Transverse colon (tissue), 4 donors: ENCODE measurements at regions not wholly inside any gene's neighbourhood (a gene's known extent, or its start where the extent isn't known, plus 50 kb on each side); places are given as distances from the start of the nearest gene placed in this dataset.
"Not testable (repeated sequence)": the region's sequence is repeated elsewhere in the genome, so short reads cannot be mapped to it uniquely, and the experiment has no call there.

ENCODE experiments used
- DNase-seq: peaks from one replicate; pipeline ENCODE4 v3.0.0-alpha.2; 2019
- H3K27ac ChIP-seq, 4 donors: fragments of 200-600 bp; sonication (generic); 2 replicates each; pipeline ENCODE4 v1.5.1; 2016 to 2018; ENCODE audit warnings: inconsistent platforms in 4 of 4
- H3K27me3 ChIP-seq: fragments of 200-600 bp; sonication (generic); 2 replicates; pipeline ENCODE4 v1.5.1; 2017; ENCODE audit warnings: inconsistent platforms
- H3K36me3 ChIP-seq, 4 donors: fragments of 200-600 bp; sonication (generic); 2 replicates each; pipeline ENCODE4 v1.5.1; 2017 to 2019; ENCODE audit warnings: inconsistent platforms in 4 of 4
- H3K4me1 ChIP-seq, 4 donors: fragments of 200-600 bp; sonication (generic); 2 replicates each; pipeline ENCODE4 v1.5.1; 2017 to 2020; ENCODE audit warnings: inconsistent platforms in 4 of 4
- H3K4me3 ChIP-seq, 4 donors: fragments of 200-600 bp; sonication (generic); 1 replicate in 1 of 4; 2 replicates in 3 of 4; pipeline versions ENCODE4 v1.5.1 to v1.6.1; 2017 to 2019; ENCODE audit warnings: inconsistent platforms in 4 of 4
- H3K9me3 ChIP-seq, 2 donors: fragments of 200-600 bp; sonication (generic); 2 replicates each; pipeline ENCODE4 v1.5.1; 2017 to 2019; ENCODE audit warnings: inconsistent platforms in 2 of 2
- CTCF ChIP-seq, 5 experiments: fragments of 200-600 bp in 3 of 5; fragments of 450-650 bp in 2 of 5; sonication (generic) in 3 of 5; IDR thresholded peaks; 1 replicate in 2 of 5; 2 replicates in 3 of 5; pipeline ENCODE4 v1.5.1; 2016 to 2017; ENCODE audit warnings: antibody characterized with exemption in 5 of 5, inconsistent platforms in 3 of 5, mild to moderate bottlenecking in 2 of 5, moderate library complexity in 1 of 5
- EP300 ChIP-seq: sonication (generic); formaldehyde crosslinking; IDR thresholded peaks from one replicate; pipeline ENCODE4 v1.6.1; 2017; ENCODE audit warnings: antibody characterized with exemption, low read depth
- POLR2A ChIP-seq: fragments of 450-650 bp; IDR thresholded peaks from one replicate; pipeline ENCODE4 v1.6.1; 2016; ENCODE audit warnings: antibody characterized with exemption, mild to moderate bottlenecking, moderate library complexity
- POLR2AphosphoS5 ChIP-seq, 3 donors: sonication (generic); formaldehyde crosslinking; IDR thresholded peaks; one replicate each; pipeline ENCODE4 v1.6.1; 2016; ENCODE audit warnings: antibody characterized with exemption in 3 of 3
- WGBS, 2 donors: methylation state at CpG; one replicate each; pipeline ENCODE4 v1.1.5; 2018; ENCODE audit warnings: low coverage in 1 of 2; 5-methylcytosine and 5-hydroxymethylcytosine counted together
- in situ Hi-C, 4 donors: fragments of 200-750 bp; cut with MboI; loops; one replicate each; pipeline versions ENCODE4 v1.15.0 to v1.15.1; 2017; ENCODE audit warnings: low sequenced_read_pairs in 3 of 4, low pct_ligation_motif_present in 1 of 4, low pct_unique_long_range_greater_than_20kb in 1 of 4
- intact Hi-C: fragments of 100-400 bp; cut with DNase I; formaldehyde crosslinking; loops from one replicate; pipeline ENCODE4 v1.15.1; 2023; ENCODE audit warnings: low total_unique reads

- WGBS, 2 donors: 73 to 100% methylated on average over 2 to 9 of the region's 9 CpGs
- peaks cover 11% of the 10 kb centered on the region for H3K27me3 ChIP-seq
Observed at GRCh38 chr12:131561891-131562684, 148.8 kb upstream of the SFSWAP start.

GRCh38 chr12:131564138-131564727 is 146.7 kb upstream of the SFSWAP start:
- intact Hi-C loops, H3K36me3 ChIP-seq, H3K27ac ChIP-seq, H3K4me1 ChIP-seq, H3K4me3 ChIP-seq, H3K9me3 ChIP-seq, in situ Hi-C loops, DNase-seq: not testable (repeated sequence)
- H3K27me3 ChIP-seq: peaks cover 19% of the 10 kb centered on the region
- 32 to 50% methylated on average over 1 to 12 of the region's 12 CpGs for WGBS, 2 donors

More at GRCh38 chr12:131561891-131562684, 148.8 kb upstream of the SFSWAP start:
- H3K27ac ChIP-seq: no peak overlapping the region
- in situ Hi-C loops (no loop called here), intact Hi-C loops (no loop called here)
- no peak for DNase-seq
- TF ChIP-seq POLR2AphosphoS5 (IDR thresholded peaks at IDR 0.05): no peak
- H3K4me1 ChIP-seq: no peaks in the 10 kb centered on the region
- no peaks in the 10 kb centered on the region for H3K36me3 ChIP-seq
- no peak overlapping the region for H3K4me3 ChIP-seq
- no peaks in the 10 kb centered on the region for H3K9me3 ChIP-seq

GRCh38 chr12:131564845-131565244 is 146.0 kb upstream of the SFSWAP start:
- no peak overlapping the region for H3K4me3 ChIP-seq
- no peaks in the 10 kb centered on the region for H3K4me1 ChIP-seq
- peaks cover 19% of the 10 kb centered on the region for H3K27me3 ChIP-seq
- TF ChIP-seq CTCF (IDR thresholded peaks at IDR 0.05) (no peak), POLR2AphosphoS5 (IDR thresholded peaks at IDR 0.05) (no peak), POLR2A (no peak), EP300 (no peak)
- H3K36me3 ChIP-seq: no peaks in the 10 kb centered on the region
- no peaks in the 10 kb centered on the region for H3K9me3 ChIP-seq
- H3K27ac ChIP-seq: no peak overlapping the region
- intact Hi-C loops (no loop called here), in situ Hi-C loops (no loop called here)
- WGBS, 2 donors: 40 to 41% methylated on average over 5 to 8 of the region's 8 CpGs
- no peak for DNase-seq

- in situ Hi-C loops (no loop called here), intact Hi-C loops (no loop called here)
- no peak overlapping the region for H3K27ac ChIP-seq
- no peaks in the 10 kb centered on the region for H3K36me3 ChIP-seq
- no peaks in the 10 kb centered on the region for H3K4me1 ChIP-seq
- no peak overlapping the region for H3K4me3 ChIP-seq
- no peak for DNase-seq
- H3K27me3 ChIP-seq: peaks cover 19% of the 10 kb centered on the region
- H3K9me3 ChIP-seq: no peaks in the 10 kb centered on the region
- TF ChIP-seq POLR2A: no peak
- 63% methylated on average over 23 of the region's 25 CpGs; no CpG with 5 or more reads in 1 of the 2 donors for WGBS, 2 donors
Observed at GRCh38 chr12:131565267-131566015, 145.4 kb upstream of the SFSWAP start.

- Histone ChIP-seq H3K9me3 (no peaks in the 10 kb centered on the region), H3K4me1 (no peaks in the 10 kb centered on the region), H3K36me3 (no peaks in the 10 kb centered on the region), H3K27ac (no peak overlapping the region), H3K27me3 (peaks cover 32% of the 10 kb centered on the region), H3K4me3 (no peak overlapping the region)
- intact Hi-C loops: no loop called here
- TF ChIP-seq CTCF (IDR thresholded peaks at IDR 0.05): no peak
- TF ChIP-seq POLR2A: no peak
- no peak for TF ChIP-seq POLR2AphosphoS5 (IDR thresholded peaks at IDR 0.05)
- no peak for TF ChIP-seq EP300
- no peak for DNase-seq
- in situ Hi-C loops: no loop called here
Observed at GRCh38 chr12:131568336-131568735, 142.6 kb upstream of the SFSWAP start.
